IMR-90 (cell line): ENCODE measurements at regions not wholly inside any gene's neighbourhood (a gene's known extent, or its start where the extent isn't known, plus 50 kb on each side); places are given as distances from the start of the nearest gene placed in this dataset.

ENCODE experiments used
- ATAC-seq: fragments of 200-7000 bp; cut with Tn5 transposase; 2 replicates; pipeline ENCODE4 v1.9.1; 2020; ENCODE audit warnings: low read depth, mild to moderate bottlenecking, moderate library complexity
- BruUV-seq: library from RNA; stranded (reverse); fragments of 400-500 nt; replicated peaks from 2 replicates; lab custom pipeline; 2021; lab: Mats Ljungman, UMichigan
- CTCF ChIA-PET: fragments of 300-600 bp; formaldehyde crosslinking; extraction: SDS; loops from one replicate; lab custom pipeline; 2021; ENCODE audit warnings: antibody characterized with exemption; lab: Yijun Ruan, JAX
- POLR2A ChIA-PET: fragments of 300-600 bp; sonication (Branson Sonifier 250); formaldehyde crosslinking; loops from one replicate; lab custom pipeline; 2022; ENCODE audit warnings: antibody characterized with exemption; ENCODE audit not compliant: unreplicated experiment; lab: Charles Lee
- DNase-seq: peaks from one replicate; pipeline ENCODE4 v3.0.0; 2013
- H2AFZ ChIP-seq: replicated peaks from 2 replicates; pipeline ENCODE3; 2013; ENCODE audit warnings: low read length, mild to moderate bottlenecking; ENCODE audit not compliant: poor library complexity
- H2AK5ac ChIP-seq: 2 replicates; pipeline ENCODE4 v1.6.1; 2013; ENCODE audit warnings: low read depth, low read length, inconsistent platforms
- H2AK9ac ChIP-seq: replicated peaks from 2 replicates; pipeline ENCODE3; 2013; ENCODE audit warnings: mild to moderate bottlenecking, low read depth, low read length, moderate library complexity; ENCODE audit not compliant: poor library complexity
- H2BK120ac ChIP-seq: 2 replicates; pipeline ENCODE4 v1.6.1; 2013; ENCODE audit warnings: low read depth, low read length, inconsistent platforms
- H2BK15ac ChIP-seq: 3 replicates; pipeline ENCODE4 v1.6.1; 2013; ENCODE audit warnings: low read depth, low read length, inconsistent platforms
- H2BK20ac ChIP-seq: 2 replicates; pipeline ENCODE4 v1.6.1; 2013; ENCODE audit warnings: low read depth, mild to moderate bottlenecking, inconsistent platforms, low read length, moderate library complexity
- H2BK5ac ChIP-seq: 2 replicates; pipeline ENCODE4 v1.6.1; 2013; ENCODE audit warnings: mild to moderate bottlenecking, low read depth, low read length, inconsistent platforms; ENCODE audit not compliant: poor library complexity, severe bottlenecking
- H3K14ac ChIP-seq: replicated peaks from 2 replicates; pipeline ENCODE4 v1.6.1; 2013; ENCODE audit warnings: low read depth, low read length, inconsistent platforms
- H3K18ac ChIP-seq: 2 replicates; pipeline ENCODE4 v1.6.1; 2013; ENCODE audit warnings: low read depth, low read length, control low read depth
- H3K23ac ChIP-seq: 2 replicates; pipeline ENCODE4 v1.6.1; 2013; ENCODE audit warnings: low read depth, low read length, inconsistent platforms
- H3K27ac ChIP-seq: 2 replicates; pipeline ENCODE4 v1.5.1; 2013; ENCODE audit warnings: mild to moderate bottlenecking, control low read depth, low read length; ENCODE audit not compliant: insufficient read depth
- H3K27me3 ChIP-seq: 2 replicates; pipeline ENCODE4 v1.6.1; 2013; ENCODE audit warnings: low read length; ENCODE audit not compliant: control insufficient read depth, insufficient read depth
- H3K36me3 ChIP-seq: 2 replicates; pipeline ENCODE4 v1.6.1; 2013; ENCODE audit warnings: low read length, mixed read lengths; ENCODE audit not compliant: control insufficient read depth, insufficient read depth
- H3K4ac ChIP-seq: 2 replicates; pipeline ENCODE4 v1.6.1; 2013; ENCODE audit warnings: low read depth, low read length, inconsistent platforms
- H3K4me1 ChIP-seq: 2 replicates; pipeline ENCODE4 v1.6.1; 2013; ENCODE audit warnings: low read length, mixed read lengths; ENCODE audit not compliant: control insufficient read depth, insufficient read depth
- H3K4me2 ChIP-seq: 2 replicates; pipeline ENCODE4 v1.6.1; 2013; ENCODE audit warnings: low read depth, mild to moderate bottlenecking, control low read depth, low read length, moderate library complexity
- H3K4me3 ChIP-seq: 2 replicates; pipeline ENCODE4 v1.5.1; 2013; ENCODE audit warnings: low read depth, mild to moderate bottlenecking, control low read depth, low read length, moderate library complexity; ENCODE audit not compliant: insufficient read depth
- H3K56ac ChIP-seq: 2 replicates; pipeline ENCODE4 v1.6.1; 2013; ENCODE audit warnings: low read length, inconsistent platforms; ENCODE audit not compliant: insufficient read depth; ENCODE audit errors: extremely low read depth
- H3K79me1 ChIP-seq, 2 experiments: 2 replicates each; pipeline ENCODE4 v1.6.1; 2013; ENCODE audit warnings: low read length in 2 of 2, inconsistent platforms in 1 of 2, low read depth in 1 of 2
- H3K9ac ChIP-seq: 2 replicates; pipeline ENCODE4 v1.6.1; 2013; ENCODE audit warnings: low read depth, low read length, control low read depth
- H3K9me1 ChIP-seq: 2 replicates; pipeline ENCODE4 v1.6.1; 2013; ENCODE audit warnings: low read length, inconsistent platforms; ENCODE audit not compliant: insufficient read depth
- H3K9me3 ChIP-seq: 2 replicates; pipeline ENCODE4 v1.6.1; 2013; ENCODE audit warnings: low read length; ENCODE audit not compliant: control insufficient read depth, insufficient read depth
- H4K20me1 ChIP-seq: 2 replicates; pipeline ENCODE4 v1.6.1; 2013; ENCODE audit warnings: low read length, inconsistent platforms; ENCODE audit not compliant: insufficient read depth
- H4K5ac ChIP-seq: 2 replicates; pipeline ENCODE4 v1.6.1; 2013; ENCODE audit warnings: mild to moderate bottlenecking, low read depth, low read length, control low read depth
- H4K8ac ChIP-seq, 2 experiments: 2 replicates each; pipeline ENCODE4 v1.6.1; 2013; ENCODE audit warnings: low read depth in 2 of 2, low read length in 2 of 2, control low read depth in 1 of 2, inconsistent platforms in 1 of 2
- H4K91ac ChIP-seq: 2 replicates; pipeline ENCODE4 v1.6.1; 2013; ENCODE audit warnings: low read depth, low read length, inconsistent platforms; ENCODE audit not compliant: insufficient read depth
- CEBPB ChIP-seq: IDR thresholded peaks from 2 replicates; pipeline ENCODE4 v1.6.1; 2012; ENCODE audit warnings: low read depth, low read length, improper control_type of control experiment
- CTCF ChIP-seq: conservative IDR thresholded peaks from 2 replicates; pipeline ENCODE4 v1.5.1; 2012; ENCODE audit warnings: mild to moderate bottlenecking, low read depth, low read length, improper control_type of control experiment
- ELK1 ChIP-seq: fragments of 150-350 bp; IDR thresholded peaks from 2 replicates; pipeline ENCODE4 v1.6.1; 2016; ENCODE audit warnings: low read depth, mild to moderate bottlenecking, low read length, moderate library complexity, borderline replicate concordance
- MAFK ChIP-seq: IDR thresholded peaks from 2 replicates; pipeline ENCODE4 v1.6.1; 2012; ENCODE audit warnings: low read depth, low read length, improper control_type of control experiment
- MAZ ChIP-seq: IDR thresholded peaks from 2 replicates; pipeline ENCODE4 v1.6.1; 2012; ENCODE audit warnings: low read depth, mild to moderate bottlenecking, low read length, improper control_type of control experiment, moderate library complexity, borderline replicate concordance
- RFX5 ChIP-seq: IDR thresholded peaks from 2 replicates; pipeline ENCODE4 v1.8.0; 2012; ENCODE audit warnings: low read depth, mild to moderate bottlenecking, low read length, moderate library complexity
- SMC3 ChIP-seq: fragments of 150-350 bp; IDR thresholded peaks from 2 replicates; pipeline ENCODE4 v1.6.1; 2016; ENCODE audit warnings: low read depth, mild to moderate bottlenecking, antibody characterized with exemption, low read length, moderate library complexity
- WGBS, 2 experiments: methylation state at CpG; one replicate each; pipeline versions ENCODE4 v1.1.5 to v1.1.7; 2013; ENCODE audit warnings: missing lambda C conversion rate in 2 of 2; ENCODE audit not compliant: insufficient read length in 1 of 2; ENCODE audit errors: extremely low coverage in 2 of 2; 5-methylcytosine and 5-hydroxymethylcytosine counted together
- dilution Hi-C: fragments of 300-500 bp; cut with HindIII; formaldehyde crosslinking; loops from one replicate; pipeline ENCODE4 v1.14.3; 2018; ENCODE audit warnings: low sequenced_read_pairs; ENCODE audit not compliant: unreplicated experiment
- in situ Hi-C: fragments of 300-500 bp; cut with MboI; formaldehyde crosslinking; loops from 3 replicates; pipeline ENCODE4 v1.14.3; 2019; ENCODE audit warnings: low sequenced_read_pairs, inconsistent platforms, mixed read lengths
- intact Hi-C: fragments of 100-400 bp; cut with micrococcal nuclease; formaldehyde crosslinking; loops from 2 replicates; pipeline ENCODE4 v1.10.0; 2022
- TF ChIP-seq, protein P1 (sequence below): fragments of 150-350 bp; IDR thresholded peaks from 2 replicates; pipeline ENCODE4 v1.6.1; 2017; ENCODE audit warnings: mild to moderate bottlenecking, antibody characterized with exemption, low read length, low read depth

GRCh38 chr7:42351316-42351935 is 114.4 kb upstream of the GLI3 start:
- TF ChIP-seq MAZ (no peak), MAFK (no peak), SMC3 (no peak), CEBPB (no peak), ELK1 (no peak), RFX5 (no peak), CTCF (no peak)
- TF ChIP-seq, protein P1, sequence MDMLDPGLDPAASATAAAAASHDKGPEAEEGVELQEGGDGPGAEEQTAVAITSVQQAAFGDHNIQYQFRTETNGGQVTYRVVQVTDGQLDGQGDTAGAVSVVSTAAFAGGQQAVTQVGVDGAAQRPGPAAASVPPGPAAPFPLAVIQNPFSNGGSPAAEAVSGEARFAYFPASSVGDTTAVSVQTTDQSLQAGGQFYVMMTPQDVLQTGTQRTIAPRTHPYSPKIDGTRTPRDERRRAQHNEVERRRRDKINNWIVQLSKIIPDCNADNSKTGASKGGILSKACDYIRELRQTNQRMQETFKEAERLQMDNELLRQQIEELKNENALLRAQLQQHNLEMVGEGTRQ, result no peak
- no peak overlapping the region for H4K5ac ChIP-seq
- ATAC-seq, result no peak
- no peak for DNase-seq
- no peak overlapping the region for H2BK5ac ChIP-seq
- H2AK5ac ChIP-seq, result no peak overlapping the region
- no peak overlapping the region for H4K91ac ChIP-seq
- no peak overlapping the region for H3K18ac ChIP-seq
- no CpG with 5 or more reads among the region's 5 CpGs for WGBS, 2 experiments
- no peak overlapping the region for H3K4me3 ChIP-seq
- no peak overlapping the region for H2AFZ ChIP-seq
- H4K20me1 ChIP-seq, result no peaks in the 10 kb centered on the region
- H3K4me1 ChIP-seq, result no peaks in the 10 kb centered on the region
- in situ Hi-C loops, result no loop called here
- no peak overlapping the region for H3K14ac ChIP-seq
- intact Hi-C loops, result no loop called here
- no peaks in the 10 kb centered on the region for H3K9me1 ChIP-seq
- H3K56ac ChIP-seq, result no peak overlapping the region
- no peak overlapping the region for H3K27ac ChIP-seq
- H4K8ac ChIP-seq, result no peak overlapping the region
- no peak overlapping the region for H3K4ac ChIP-seq
- H2BK120ac ChIP-seq, result no peak overlapping the region
- BruUV-seq, result no TSS peak
- POLR2A ChIA-PET, result no interaction called here
- H3K9me3 ChIP-seq, result no peaks in the 10 kb centered on the region
- peaks cover 5% of the 10 kb centered on the region; the same call in 1 of the 2 replicates for H3K27me3 ChIP-seq
- CTCF ChIA-PET, result no interaction called here
- no peak overlapping the region for H2AK9ac ChIP-seq
- H3K4me2 ChIP-seq, result no peak overlapping the region
- no peak overlapping the region for H3K23ac ChIP-seq
- dilution Hi-C loops, result no loop called here
- no peaks in the 10 kb centered on the region for H3K36me3 ChIP-seq
- H2BK15ac ChIP-seq, result no peak overlapping the region
- H2BK20ac ChIP-seq, result no peak overlapping the region
- no peaks in the 10 kb centered on the region for H3K79me1 ChIP-seq
- H3K9ac ChIP-seq, result no peak overlapping the region
